A673 (cell line): ENCODE measurements at regions not wholly inside any gene's neighbourhood (a gene's known extent, or its start where the extent isn't known, plus 50 kb on each side); places are given as distances from the start of the nearest gene placed in this dataset.

ENCODE experiments used
- EZH2 ChIP-seq: fragments of 200-600 bp; sonication (generic); IDR thresholded peaks from 2 replicates; pipeline ENCODE4 v1.6.1; 2017; ENCODE audit warnings: borderline replicate concordance, low read depth, mild to moderate bottlenecking, mixed read lengths, antibody characterized with exemption, low read length; ENCODE audit not compliant: poor library complexity, severe bottlenecking
- TF ChIP-seq, protein P1 (sequence below): fragments of 300-800, 200-600 bp; sonication (generic); conservative IDR thresholded peaks from 2 replicates; pipeline ENCODE4 v1.5.1; 2017; ENCODE audit warnings: low read depth, mild to moderate bottlenecking, antibody characterized with exemption, low read length, moderate library complexity, mixed read lengths

DNA sequence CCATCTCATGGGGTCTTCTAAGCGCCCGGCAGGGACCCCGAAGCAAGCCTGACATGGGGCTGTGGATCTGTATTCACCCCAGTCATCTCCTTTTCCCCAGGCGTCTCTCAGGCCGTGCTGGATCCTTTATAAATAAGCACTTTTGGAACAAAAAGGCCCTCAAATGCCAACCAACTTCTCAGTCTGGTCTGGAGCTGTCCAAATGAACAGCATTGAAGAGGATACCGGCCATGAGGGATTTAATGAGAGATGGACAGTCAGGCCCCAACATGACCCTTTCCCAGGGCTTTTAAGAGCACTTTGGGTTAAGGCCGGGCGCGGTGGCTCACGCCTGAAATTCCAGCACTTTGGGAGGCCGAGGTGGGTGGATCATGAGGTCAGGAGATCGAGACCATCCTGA is 89.2 kb upstream of the SPATA12 start:
- TF ChIP-seq, protein P1, sequence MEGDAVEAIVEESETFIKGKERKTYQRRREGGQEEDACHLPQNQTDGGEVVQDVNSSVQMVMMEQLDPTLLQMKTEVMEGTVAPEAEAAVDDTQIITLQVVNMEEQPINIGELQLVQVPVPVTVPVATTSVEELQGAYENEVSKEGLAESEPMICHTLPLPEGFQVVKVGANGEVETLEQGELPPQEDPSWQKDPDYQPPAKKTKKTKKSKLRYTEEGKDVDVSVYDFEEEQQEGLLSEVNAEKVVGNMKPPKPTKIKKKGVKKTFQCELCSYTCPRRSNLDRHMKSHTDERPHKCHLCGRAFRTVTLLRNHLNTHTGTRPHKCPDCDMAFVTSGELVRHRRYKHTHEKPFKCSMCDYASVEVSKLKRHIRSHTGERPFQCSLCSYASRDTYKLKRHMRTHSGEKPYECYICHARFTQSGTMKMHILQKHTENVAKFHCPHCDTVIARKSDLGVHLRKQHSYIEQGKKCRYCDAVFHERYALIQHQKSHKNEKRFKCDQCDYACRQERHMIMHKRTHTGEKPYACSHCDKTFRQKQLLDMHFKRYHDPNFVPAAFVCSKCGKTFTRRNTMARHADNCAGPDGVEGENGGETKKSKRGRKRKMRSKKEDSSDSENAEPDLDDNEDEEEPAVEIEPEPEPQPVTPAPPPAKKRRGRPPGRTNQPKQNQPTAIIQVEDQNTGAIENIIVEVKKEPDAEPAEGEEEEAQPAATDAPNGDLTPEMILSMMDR, result no peak
- no peak for TF ChIP-seq EZH2
